Neuronal stem cell (in vitro differentiated cells): ENCODE measurements at regions not wholly inside any gene's neighbourhood (a gene's known extent, or its start where the extent isn't known, plus 50 kb on each side); places are given as distances from the start of the nearest gene placed in this dataset.
"Not testable (repeated sequence)": the region's sequence is repeated elsewhere in the genome, so short reads cannot be mapped to it uniquely, and the experiment has no call there.

Experiments
- DNase-seq: peaks from one replicate; pipeline ENCODE4 v3.0.0-alpha.2; 2013; ENCODE audit warnings: low spot score
- H2AFZ ChIP-seq: one replicate; pipeline ENCODE4 v1.6.1; 2013; ENCODE audit warnings: mild to moderate bottlenecking, low read length, inconsistent platforms
- H2AK5ac ChIP-seq: 2 replicates; pipeline ENCODE4 v1.6.1; 2013; ENCODE audit warnings: low read depth, mild to moderate bottlenecking, inconsistent platforms, low read length, moderate library complexity, mixed read lengths
- H2BK120ac ChIP-seq: 2 replicates; pipeline ENCODE4 v1.6.1; 2013; ENCODE audit warnings: low read depth, mild to moderate bottlenecking, inconsistent platforms, low read length, moderate library complexity, mixed read lengths
- H2BK12ac ChIP-seq: one replicate; pipeline ENCODE4 v1.6.1; 2013; ENCODE audit warnings: low read length, inconsistent platforms
- H2BK15ac ChIP-seq: 2 replicates; pipeline ENCODE4 v1.6.1; 2013; ENCODE audit warnings: mild to moderate bottlenecking, low read length, inconsistent platforms, mixed read lengths
- H2BK5ac ChIP-seq: one replicate; pipeline ENCODE4 v1.6.1; 2013; ENCODE audit warnings: inconsistent platforms, mild to moderate bottlenecking, low read length, moderate library complexity
- H3K14ac ChIP-seq: one replicate; pipeline ENCODE4 v1.6.1; 2013; ENCODE audit warnings: low read length, inconsistent platforms
- H3K18ac ChIP-seq: 2 replicates; pipeline ENCODE4 v1.6.1; 2013; ENCODE audit warnings: low read length, inconsistent platforms
- H3K23ac ChIP-seq: 2 replicates; pipeline ENCODE4 v1.6.1; 2013; ENCODE audit warnings: low read depth, mild to moderate bottlenecking, mixed read lengths, low read length, inconsistent platforms; ENCODE audit not compliant: poor library complexity
- H3K27ac ChIP-seq: replicated peaks from 3 replicates; pipeline ENCODE4 v1.5.1; 2013; ENCODE audit warnings: low read length, inconsistent platforms
- H3K27me3 ChIP-seq, 3 experiments: 2 replicates each; pipeline ENCODE4 v1.6.1; 2013; ENCODE audit warnings: low read length in 3 of 3, mild to moderate bottlenecking in 2 of 3, inconsistent platforms in 1 of 3, low read depth in 1 of 3, mixed read lengths in 1 of 3, moderate library complexity in 1 of 3; ENCODE audit not compliant: control insufficient read depth in 3 of 3, insufficient read depth in 3 of 3
- H3K36me3 ChIP-seq, 2 donors: replicated peaks in 1 of 2; 2 replicates each; pipeline ENCODE4 v1.6.1; 2013; ENCODE audit warnings: low read length in 2 of 2; ENCODE audit not compliant: control insufficient read depth in 2 of 2, insufficient read depth in 2 of 2
- H3K4ac ChIP-seq: 2 replicates; pipeline ENCODE4 v1.6.1; 2013; ENCODE audit warnings: inconsistent platforms, mild to moderate bottlenecking, low read length, moderate library complexity
- H3K4me1 ChIP-seq, 2 donors: 1 replicate in 1 of 2; 2 replicates in 1 of 2; pipeline ENCODE4 v1.6.1; 2013; ENCODE audit warnings: low read length in 2 of 2, low read depth in 1 of 2; ENCODE audit not compliant: control insufficient read depth in 2 of 2, insufficient read depth in 1 of 2
- H3K4me2 ChIP-seq: one replicate; pipeline ENCODE4 v1.6.1; 2013; ENCODE audit warnings: mild to moderate bottlenecking, low read length, inconsistent platforms; ENCODE audit not compliant: insufficient read depth, poor library complexity, severe bottlenecking
- H3K4me3 ChIP-seq, 2 donors: 2 replicates each; pipeline ENCODE4 v1.5.1; 2013; ENCODE audit warnings: low read length in 2 of 2, mild to moderate bottlenecking in 2 of 2, inconsistent platforms in 1 of 2, moderate library complexity in 1 of 2
- H3K79me1 ChIP-seq: one replicate; pipeline ENCODE4 v1.6.1; 2013; ENCODE audit warnings: low read depth, mild to moderate bottlenecking, inconsistent platforms, low read length, moderate library complexity
- H3K9ac ChIP-seq: one replicate; pipeline ENCODE4 v1.6.1; 2013; ENCODE audit warnings: mild to moderate bottlenecking, low read depth, low read length, inconsistent platforms; ENCODE audit not compliant: poor library complexity
- H3K9me3 ChIP-seq, 2 donors: replicated peaks in 1 of 2; 2 replicates each; pipeline versions ENCODE3 to v1.6.1; 2013; ENCODE audit warnings: low read length in 2 of 2, mild to moderate bottlenecking in 2 of 2, inconsistent platforms in 1 of 2, low read depth in 1 of 2, mixed read lengths in 1 of 2, moderate library complexity in 1 of 2; ENCODE audit not compliant: control insufficient read depth in 2 of 2, insufficient read depth in 1 of 2
- H4K8ac ChIP-seq: one replicate; pipeline ENCODE4 v1.6.1; 2013; ENCODE audit warnings: low read depth, mild to moderate bottlenecking, inconsistent platforms, low read length, moderate library complexity
- H4K91ac ChIP-seq: one replicate; pipeline ENCODE4 v1.6.1; 2013; ENCODE audit warnings: low read length, low read depth, mild to moderate bottlenecking, inconsistent platforms; ENCODE audit not compliant: poor library complexity
- WGBS, 2 donors: extraction: QIAGEN DNeasy Blood & Tissue Kit; methylation state at CpG; one replicate each; pipeline ENCODE4 v1.1.7; 2013; ENCODE audit warnings: missing lambda C conversion rate in 2 of 2, mixed read lengths in 1 of 2; ENCODE audit not compliant: insufficient read length in 2 of 2, insufficient replicate concordance in 1 of 2; ENCODE audit errors: extremely low coverage in 2 of 2; 5-methylcytosine and 5-hydroxymethylcytosine counted together

- not testable (repeated sequence) for H3K79me1 ChIP-seq, H3K14ac ChIP-seq, DNase-seq, H2BK120ac ChIP-seq, H2BK5ac ChIP-seq, H2AFZ ChIP-seq, H3K36me3 ChIP-seq, H3K27ac ChIP-seq, H3K23ac ChIP-seq, H2BK12ac ChIP-seq, H3K9me3 ChIP-seq, H2AK5ac ChIP-seq, H2BK15ac ChIP-seq, H4K91ac ChIP-seq, H3K18ac ChIP-seq, H3K9ac ChIP-seq, H3K4ac ChIP-seq, H3K4me2 ChIP-seq, H3K4me3 ChIP-seq, H4K8ac ChIP-seq
- Histone ChIP-seq H3K4me1 (peaks cover 9 to 18% of the 10 kb centered on the region in 2 donors), H3K27me3 (peaks cover 0 to 11% (median 4%) of the 10 kb centered on the region in 3 experiments)
- WGBS, 2 donors = no CpG with 5 or more reads among the region's 10 CpGs
These were observed 459.2 kb downstream of the PREX1 start for GRCh38 chr20:48368580-48369021.

- WGBS, 2 donors = no CpG with 5 or more reads among the region's 28 CpGs
- H3K14ac ChIP-seq, H3K79me1 ChIP-seq, H3K4me2 ChIP-seq, DNase-seq, H3K4ac ChIP-seq, H3K18ac ChIP-seq, H2AK5ac ChIP-seq, H3K4me3 ChIP-seq, H3K9me3 ChIP-seq, H3K36me3 ChIP-seq, H3K9ac ChIP-seq, H2BK120ac ChIP-seq, H3K27ac ChIP-seq, H2BK15ac ChIP-seq, H4K91ac ChIP-seq, H2BK5ac ChIP-seq, H3K23ac ChIP-seq, H4K8ac ChIP-seq, H2AFZ ChIP-seq, H2BK12ac ChIP-seq: not testable (repeated sequence)
- peaks cover 6 to 17% of the 10 kb centered on the region in 2 donors for H3K4me1 ChIP-seq
- H3K27me3 ChIP-seq = peaks cover 0 to 11% (median 4%) of the 10 kb centered on the region in 3 experiments
These were observed 460.0 kb downstream of the PREX1 start for GRCh38 chr20:48367541-48368358.

GRCh38 chr20:48366230-48366629 is 461.6 kb downstream of the PREX1 start:
- WGBS, 2 donors = no CpG with 5 or more reads among the region's 5 CpGs
- Histone ChIP-seq H3K23ac (no peak overlapping the region), H3K4ac (no peak overlapping the region), H3K4me3 (peak overlapping the region in 1 of 2 donors; percentile 3), H3K18ac (no peak overlapping the region), H2BK120ac (no peak overlapping the region), H3K27ac (no peak overlapping the region), H4K8ac (no peak overlapping the region), H3K14ac (no peak overlapping the region), H3K4me1 (peaks cover 3 to 15% of the 10 kb centered on the region in 2 donors), H3K9me3 (peaks cover 4 to 7% of the 10 kb centered on the region in 2 donors), H2BK15ac (no peak overlapping the region), H3K36me3 (no peaks in the 10 kb centered on the region), H3K27me3 (peaks cover 0 to 11% (median 0%) of the 10 kb centered on the region in 3 experiments), H2BK5ac (no peak overlapping the region), H3K9ac (no peak overlapping the region), H3K79me1 (no peaks in the 10 kb centered on the region), H2AK5ac (no peak overlapping the region), H2AFZ (no peak overlapping the region), H4K91ac (no peak overlapping the region), H2BK12ac (no peak overlapping the region), H3K4me2 (no peak overlapping the region)
- DNase-seq = no peak

- H3K36me3 ChIP-seq = no peaks in the 10 kb centered on the region
- H3K9me3 ChIP-seq = peaks cover 4 to 7% of the 10 kb centered on the region in 2 donors
- peak overlapping the region; percentile 35 for H3K23ac ChIP-seq
- H3K9ac ChIP-seq = no peak overlapping the region
- no peak overlapping the region for H2BK12ac ChIP-seq
- H4K91ac ChIP-seq = no peak overlapping the region
- no peak overlapping the region for H2AK5ac ChIP-seq
- WGBS, 2 donors = no CpG with 5 or more reads among the region's 11 CpGs
- no peak overlapping the region for H3K4ac ChIP-seq
- H2BK5ac ChIP-seq = no peak overlapping the region
- no peak overlapping the region for H3K4me2 ChIP-seq
- H3K18ac ChIP-seq = no peak overlapping the region
- no peak overlapping the region for H3K4me3 ChIP-seq
- H3K4me1 ChIP-seq = peaks cover 5 to 10% of the 10 kb centered on the region in 2 donors
- no peak overlapping the region for H2BK120ac ChIP-seq
- H3K27me3 ChIP-seq = peaks cover 0 to 14% (median 0%) of the 10 kb centered on the region in 3 experiments
- H4K8ac ChIP-seq = no peak overlapping the region
- no peak overlapping the region for H3K14ac ChIP-seq
- H2AFZ ChIP-seq = no peak overlapping the region
- H2BK15ac ChIP-seq = no peak overlapping the region
- no peaks in the 10 kb centered on the region for H3K79me1 ChIP-seq
- no peak for DNase-seq
- no peak overlapping the region for H3K27ac ChIP-seq
These were observed 462.9 kb downstream of the PREX1 start for GRCh38 chr20:48364688-48365421.
